PC-3 (cell line): ENCODE measurements at regions not wholly inside any gene's neighbourhood (a gene's known extent, or its start where the extent isn't known, plus 50 kb on each side); places are given as distances from the start of the nearest gene placed in this dataset.
"Not testable (repeated sequence)": the region's sequence is repeated elsewhere in the genome, so short reads cannot be mapped to it uniquely, and the experiment has no call there.

Experiments
- ATAC-seq: fragments of 200-7000 bp; cut with Tn5 transposase; 2 replicates; pipeline ENCODE4 v1.9.1; 2020; ENCODE audit warnings: mild to moderate bottlenecking, moderate library complexity
- BruUV-seq: library from RNA; stranded (reverse); fragments of 400-500 nt; replicated peaks from 2 replicates; lab custom pipeline; 2021; lab: Mats Ljungman, UMichigan
- CTCF ChIA-PET: fragments of 300-600 bp; sonication (Branson Sonifier 250); formaldehyde crosslinking; loops from one replicate; lab custom pipeline; 2022; ENCODE audit warnings: antibody characterized with exemption; lab: Charles Lee
- POLR2A ChIA-PET: fragments of 300-600 bp; sonication (Branson Sonifier 250); formaldehyde crosslinking; loops from one replicate; lab custom pipeline; 2022; ENCODE audit warnings: antibody characterized with exemption; ENCODE audit not compliant: unreplicated experiment; lab: Charles Lee
- DNase-seq: peaks from one replicate; pipeline ENCODE4 v3.0.0-alpha.2; 2015
- H2AFZ ChIP-seq: fragments of 300-600 bp; sonication (generic); 2 replicates; pipeline ENCODE4 v1.6.0; 2016; ENCODE audit warnings: antibody characterized with exemption, low read length
- H3F3A ChIP-seq: fragments of 300-600 bp; sonication (generic); one replicate; pipeline ENCODE4 v1.6.0; 2017; ENCODE audit warnings: antibody characterized with exemption, low read length, control low read depth, mild to moderate bottlenecking; ENCODE audit not compliant: unreplicated experiment
- H3K27ac ChIP-seq: fragments of 300-600 bp; sonication (generic); 2 replicates; pipeline ENCODE4 v1.5.1; 2016; ENCODE audit warnings: mild to moderate bottlenecking, low read length
- H3K27me3 ChIP-seq: fragments of 300-600 bp; sonication (generic); 2 replicates; pipeline ENCODE4 v1.6.1; 2016; ENCODE audit warnings: low read length, mixed read lengths
- H3K36me3 ChIP-seq: fragments of 300-600 bp; sonication (generic); 2 replicates; pipeline ENCODE4 v1.6.1; 2016; ENCODE audit warnings: low read depth, mixed run types, low read length, mixed read lengths
- H3K4me1 ChIP-seq: fragments of 300-600 bp; sonication (generic); 2 replicates; pipeline ENCODE4 v1.5.1; 2016; ENCODE audit warnings: low read length; ENCODE audit not compliant: insufficient read depth
- H3K4me2 ChIP-seq: fragments of 300-600 bp; sonication (generic); 2 replicates; pipeline ENCODE4 v1.6.0; 2016; ENCODE audit warnings: low read length
- H3K4me3 ChIP-seq: fragments of 300-600 bp; sonication (generic); 2 replicates; pipeline ENCODE4 v1.5.1; 2016; ENCODE audit warnings: mild to moderate bottlenecking, low read length, mixed read lengths
- H3K79me2 ChIP-seq: fragments of 300-600 bp; sonication (generic); 2 replicates; pipeline ENCODE4 v1.6.1; 2017; ENCODE audit warnings: low read length, mixed read lengths
- H3K9ac ChIP-seq: fragments of 300-600 bp; sonication (generic); 2 replicates; pipeline ENCODE4 v1.6.0; 2016; ENCODE audit warnings: mild to moderate bottlenecking, low read length
- H3K9me2 ChIP-seq: fragments of 300-600 bp; sonication (generic); replicated peaks from 2 replicates; pipeline ENCODE4 v1.6.1; 2016; ENCODE audit warnings: mixed run types, low read length, mixed read lengths
- H3K9me3 ChIP-seq: fragments of 300-600 bp; sonication (generic); 2 replicates; pipeline ENCODE4 v1.6.1; 2016; ENCODE audit warnings: low read length, mixed read lengths
- H4K20me1 ChIP-seq: fragments of 300-600 bp; sonication (generic); 2 replicates; pipeline ENCODE4 v1.6.1; 2016; ENCODE audit warnings: low read length, mixed read lengths
- CTCF ChIP-seq: fragments of 300-600 bp; sonication (generic); conservative IDR thresholded peaks from 2 replicates; pipeline ENCODE4 v1.5.1; 2017; ENCODE audit warnings: antibody characterized with exemption, low read depth, mild to moderate bottlenecking, low read length
- EZH2 ChIP-seq: fragments of 300-600 bp; sonication (generic); IDR thresholded peaks from one replicate; pipeline ENCODE4 v1.6.1; 2017; ENCODE audit warnings: antibody characterized with exemption, mild to moderate bottlenecking, low read length; ENCODE audit not compliant: unreplicated experiment
- EZH2phosphoT487 ChIP-seq: fragments of 300-600 bp; sonication (generic); IDR thresholded peaks from 2 replicates; pipeline ENCODE4 v1.6.1; 2018; ENCODE audit warnings: mild to moderate bottlenecking, antibody characterized with exemption, low read length, borderline replicate concordance
- intact Hi-C: fragments of 100-400 bp; cut with micrococcal nuclease; formaldehyde crosslinking; loops from 2 replicates; pipeline ENCODE4 v1.9.0; 2023

DNA sequence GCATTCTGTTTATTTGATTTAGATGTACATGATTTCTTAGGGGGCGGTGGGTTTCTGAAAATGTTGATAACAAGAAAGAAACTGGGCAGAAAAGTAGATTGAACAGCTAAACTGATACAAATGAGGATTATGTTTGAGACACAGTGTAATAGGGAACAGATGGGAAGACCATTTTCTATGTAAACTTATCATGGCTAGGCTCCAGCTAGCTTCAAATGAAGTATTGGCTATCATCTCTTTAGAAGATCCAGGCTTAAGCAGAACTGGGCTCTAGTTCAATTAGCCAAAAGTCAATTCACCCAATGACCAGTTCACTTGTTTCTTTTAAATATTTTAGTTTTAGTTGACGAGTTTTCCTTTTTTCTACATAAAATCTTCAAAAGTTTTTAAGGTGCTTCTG, 639.5 kb downstream of the ANKRD7 start:
- no TSS peak for BruUV-seq
- no peak overlapping the region for H3K27ac ChIP-seq
- no peak for TF ChIP-seq EZH2phosphoT487
- TF ChIP-seq EZH2: no peak
- no peak for TF ChIP-seq CTCF
- H3K9me3 ChIP-seq: no peaks in the 10 kb centered on the region
- intact Hi-C loops: no loop called here
- H3K27me3 ChIP-seq: no peaks in the 10 kb centered on the region
- POLR2A ChIA-PET: no interaction called here
- H3K4me3 ChIP-seq: no peak overlapping the region
- no peaks in the 10 kb centered on the region for H3K36me3 ChIP-seq
- no peak overlapping the region for H3K4me2 ChIP-seq
- no peaks in the 10 kb centered on the region for H3F3A ChIP-seq
- H3K9ac ChIP-seq: no peak overlapping the region
- no peak for DNase-seq
- CTCF ChIA-PET: no interaction called here
- H3K79me2 ChIP-seq: no peaks in the 10 kb centered on the region
- no peak overlapping the region for H2AFZ ChIP-seq
- H4K20me1 ChIP-seq: no peaks in the 10 kb centered on the region
- H3K4me1 ChIP-seq: no peaks in the 10 kb centered on the region
- H3K9me2 ChIP-seq: no peaks in the 10 kb centered on the region
- no peak for ATAC-seq

DNA sequence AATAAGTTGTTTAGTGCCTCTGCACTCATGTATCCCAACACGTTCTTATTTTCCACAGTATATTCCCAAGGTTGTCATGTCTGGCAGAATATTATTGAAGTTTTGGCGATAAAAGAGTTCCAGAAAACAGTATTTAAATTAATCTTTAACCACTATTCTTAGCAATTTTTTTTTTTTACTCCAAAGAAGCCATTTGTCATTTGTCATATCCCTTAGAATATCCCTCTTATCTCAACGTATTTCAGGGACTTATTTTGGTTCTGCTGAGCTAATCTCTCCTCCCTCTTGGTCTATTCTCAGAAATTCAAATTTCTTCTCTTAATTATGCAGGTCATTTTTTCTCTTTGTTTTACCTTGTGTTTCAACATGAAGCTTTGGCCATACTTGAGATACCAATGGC, 643.4 kb downstream of the ANKRD7 start:
- ChIA-PET CTCF (interaction anchor here (0.6 to 0.7 kb wide), 2 partner anchors 326 to 1438 kb away, joined by 4 read pairs; no protein-coding TSS in a partner anchor), POLR2A (no interaction called here)
- H3K79me2 ChIP-seq: no peaks in the 10 kb centered on the region
- intact Hi-C loops: no loop called here
- H4K20me1 ChIP-seq: no peaks in the 10 kb centered on the region
- TF ChIP-seq EZH2 (no peak), EZH2phosphoT487 (no peak), CTCF (no peak)
- H3F3A ChIP-seq: no peaks in the 10 kb centered on the region
- H3K27ac ChIP-seq: no peak overlapping the region
- H3K9me2 ChIP-seq: no peaks in the 10 kb centered on the region
- ATAC-seq (no peak), DNase-seq (no peak)
- BruUV-seq: no TSS peak
- no peak overlapping the region for H3K9ac ChIP-seq
- H2AFZ ChIP-seq: no peak overlapping the region
- H3K4me3 ChIP-seq: no peak overlapping the region
- H3K4me1 ChIP-seq: no peaks in the 10 kb centered on the region
- no peak overlapping the region for H3K4me2 ChIP-seq
- no peaks in the 10 kb centered on the region for H3K27me3 ChIP-seq
- H3K36me3 ChIP-seq: no peaks in the 10 kb centered on the region
- H3K9me3 ChIP-seq: no peaks in the 10 kb centered on the region

DNA sequence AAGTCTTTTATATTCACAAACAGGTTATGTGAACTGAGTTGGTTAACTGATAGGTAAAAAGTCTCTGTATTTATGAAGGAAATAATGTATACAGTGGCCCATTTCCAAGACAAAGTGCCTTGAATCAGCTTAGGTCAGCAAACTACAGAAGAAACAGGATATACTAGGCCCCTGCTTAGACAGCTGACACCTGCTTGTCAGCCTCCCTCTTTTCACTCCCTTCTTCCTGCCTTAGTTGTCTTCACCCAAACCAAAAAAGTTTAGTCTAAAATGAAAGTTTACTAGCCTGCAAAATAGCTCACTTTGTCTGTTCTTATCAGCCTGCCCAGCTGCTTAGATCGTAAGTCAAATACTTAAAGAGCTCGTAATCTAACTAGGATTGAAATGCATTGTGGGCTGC, 644.6 kb downstream of the ANKRD7 start:
- H3K4me2 ChIP-seq, H3K9ac ChIP-seq, H3K9me2 ChIP-seq, POLR2A ChIA-PET, ATAC-seq, H4K20me1 ChIP-seq, H3K79me2 ChIP-seq, DNase-seq, H3K27ac ChIP-seq, BruUV-seq, H3K9me3 ChIP-seq, intact Hi-C loops, H3F3A ChIP-seq, H3K36me3 ChIP-seq, CTCF ChIA-PET, H3K27me3 ChIP-seq, H3K4me1 ChIP-seq, H2AFZ ChIP-seq, H3K4me3 ChIP-seq: not testable (repeated sequence)
